GM23338 (cell line): ENCODE measurements at regions not wholly inside any gene's neighbourhood (a gene's known extent, or its start where the extent isn't known, plus 50 kb on each side); places are given as distances from the start of the nearest gene placed in this dataset.

Experiments used
- ATAC-seq: fragments of 200-7000 bp; cut with Tn5 transposase; 3 replicates; pipeline ENCODE4 v1.9.1; 2020
- DNase-seq: peaks from one replicate; pipeline ENCODE4 v3.0.0-alpha.2; 2015; ENCODE audit warnings: low spot score
- H2AFZ ChIP-seq: fragments of 200-600 bp; sonication (generic); 2 replicates; pipeline ENCODE4 v1.8.0; 2016; ENCODE audit warnings: antibody characterized with exemption, mild to moderate bottlenecking, moderate library complexity
- H3F3A ChIP-seq: fragments of 200-600 bp; sonication (generic); replicated peaks from 2 replicates; pipeline ENCODE4 v1.8.0; 2017; ENCODE audit warnings: antibody characterized with exemption, mixed run types, low read depth
- H3K27ac ChIP-seq: fragments of 200-600 bp; sonication (generic); 2 replicates; pipeline ENCODE4 v1.6.1; 2016; ENCODE audit warnings: low read depth
- H3K27me3 ChIP-seq: fragments of 200-600 bp; sonication (generic); 2 replicates; pipeline ENCODE4 v1.8.0; 2016; ENCODE audit warnings: mild to moderate bottlenecking, mixed run types, moderate library complexity; ENCODE audit not compliant: insufficient read depth
- H3K36me3 ChIP-seq: fragments of 200-600 bp; sonication (generic); 2 replicates; pipeline ENCODE4 v1.8.0; 2016; ENCODE audit warnings: mild to moderate bottlenecking; ENCODE audit not compliant: insufficient read depth
- H3K4me1 ChIP-seq: fragments of 200-600 bp; sonication (generic); 2 replicates; pipeline ENCODE4 v1.8.0; 2016; ENCODE audit warnings: mild to moderate bottlenecking, moderate library complexity; ENCODE audit not compliant: insufficient read depth
- H3K4me2 ChIP-seq: fragments of 200-600 bp; sonication (generic); 2 replicates; pipeline ENCODE4 v1.7.1; 2017; ENCODE audit warnings: mixed run types
- H3K4me3 ChIP-seq: fragments of 200-600 bp; sonication (generic); 2 replicates; pipeline ENCODE4 v1.6.1; 2016; ENCODE audit warnings: mixed run types
- H3K79me2 ChIP-seq: fragments of 200-600 bp; sonication (generic); replicated peaks from 2 replicates; pipeline ENCODE4 v1.8.0; 2017; ENCODE audit warnings: mild to moderate bottlenecking; ENCODE audit not compliant: insufficient read depth
- H3K9me2 ChIP-seq: fragments of 200-600 bp; sonication (generic); 2 replicates; pipeline ENCODE4 v1.8.0; 2017; ENCODE audit not compliant: insufficient read depth
- H4K20me1 ChIP-seq: fragments of 200-600 bp; sonication (generic); replicated peaks from 2 replicates; pipeline ENCODE4 v1.8.0; 2017; ENCODE audit warnings: mild to moderate bottlenecking; ENCODE audit not compliant: insufficient read depth
- H3K27ac Mint-ChIP-seq: 2 replicates; pipeline ENCODE4 v1.8.0; 2020; ENCODE audit warnings: inconsistent platforms, mild to moderate bottlenecking, moderate library complexity, mixed read lengths
- H3K27me3 Mint-ChIP-seq: 3 replicates; pipeline ENCODE4 v1.8.0; 2022; ENCODE audit warnings: low read depth, mild to moderate bottlenecking, moderate library complexity, mixed read lengths, inconsistent platforms; ENCODE audit not compliant: insufficient read depth, poor library complexity
- H3K36me3 Mint-ChIP-seq: 3 replicates; pipeline ENCODE4 v1.8.0; 2021; ENCODE audit warnings: low read depth, mild to moderate bottlenecking, inconsistent platforms, moderate library complexity, mixed read lengths
- H3K4me1 Mint-ChIP-seq: 3 replicates; pipeline ENCODE4 v1.8.0; 2020; ENCODE audit warnings: mild to moderate bottlenecking, inconsistent platforms, mixed read lengths
- H3K4me3 Mint-ChIP-seq: 3 replicates; pipeline ENCODE4 v1.8.0; 2021; ENCODE audit warnings: moderate library complexity, mild to moderate bottlenecking, inconsistent platforms, mixed read lengths
- H3K9me3 Mint-ChIP-seq: 3 replicates; pipeline ENCODE4 v1.8.0; 2020; ENCODE audit warnings: moderate library complexity, mild to moderate bottlenecking, inconsistent platforms, mixed read lengths
- CREB1 ChIP-seq: fragments of 250-450 bp; sonication (Bioruptor Pico); IDR thresholded peaks from 2 replicates; pipeline ENCODE4 v1.5.0; 2020; ENCODE audit warnings: low read depth, mild to moderate bottlenecking, moderate library complexity
- CTCF ChIP-seq, 2 experiments: fragments of 200-600 bp in 1 of 2; sonication (generic) in 1 of 2; conservative IDR thresholded peaks; 2 replicates each; pipeline versions ENCODE4 v1.5.1 to v1.6.1; 2016 to 2017; ENCODE audit warnings: antibody characterized with exemption in 2 of 2, low read depth in 2 of 2, mild to moderate bottlenecking in 2 of 2, moderate library complexity in 1 of 2
- POLR2AphosphoS5 ChIP-seq: IDR thresholded peaks from 2 replicates; pipeline ENCODE4 v1.6.1; 2016; ENCODE audit warnings: antibody characterized with exemption, low read depth
- REST ChIP-seq: IDR thresholded peaks from one replicate; pipeline ENCODE4 v1.6.1; 2018; ENCODE audit warnings: antibody characterized with exemption; ENCODE audit not compliant: unreplicated experiment
- STAT1 ChIP-seq: IDR thresholded peaks from one replicate; pipeline ENCODE4 v1.6.1; 2016; ENCODE audit warnings: antibody characterized with exemption; ENCODE audit not compliant: unreplicated experiment
- ZNF114 ChIP-seq: fragments of 250-450 bp; sonication (Bioruptor Pico); IDR thresholded peaks from 2 replicates; pipeline ENCODE4 v1.5.0; 2020; ENCODE audit warnings: mild to moderate bottlenecking, moderate library complexity
- ZNF331 ChIP-seq: fragments of 250-450 bp; sonication (Bioruptor Pico); IDR thresholded peaks from 2 replicates; pipeline ENCODE4 v1.5.0; 2020; ENCODE audit warnings: low read depth, mild to moderate bottlenecking, moderate library complexity
- ZNF462 ChIP-seq: fragments of 250-450 bp; sonication (Bioruptor Pico); IDR thresholded peaks from 2 replicates; pipeline ENCODE4 v1.5.0; 2020; ENCODE audit warnings: mild to moderate bottlenecking, moderate library complexity

- no peak for TF ChIP-seq STAT1
- TF ChIP-seq REST = no peak
- no peak for TF ChIP-seq CTCF (conservative IDR thresholded peaks at IDR 0.05; ENCODE audit: low read depth in 2 of 2)
Measured at GRCh38 chr4:38377195-38377594, 286.8 kb upstream of the KLF3 start (continued).

- ATAC-seq = no peak
- H2AFZ ChIP-seq = no peak overlapping the region
- no peaks in the 10 kb centered on the region for H3K79me2 ChIP-seq
- H3K9me2 ChIP-seq = no peaks in the 10 kb centered on the region
- H3K27me3 ChIP-seq = no peaks in the 10 kb centered on the region
- Mint-ChIP-seq H3K27me3 (no peaks in the 10 kb centered on the region), H3K9me3 (0 out of 3 replicates have a peak, but pooled peaks cover 2% of the 10 kb centered on the region), H3K27ac (no peak overlapping the region), H3K4me3 (no peak overlapping the region), H3K36me3 (no peaks in the 10 kb centered on the region), H3K4me1 (no peaks in the 10 kb centered on the region)
- no peaks in the 10 kb centered on the region for H4K20me1 ChIP-seq
- no peak overlapping the region for H3K4me2 ChIP-seq
- no peaks in the 10 kb centered on the region for H3F3A ChIP-seq
- no peaks in the 10 kb centered on the region for H3K4me1 ChIP-seq
- H3K27ac ChIP-seq = no peak overlapping the region
- DNase-seq = no peak
- no peaks in the 10 kb centered on the region; the same call in 1 of the 2 replicates for H3K36me3 ChIP-seq
- H3K4me3 ChIP-seq = no peak overlapping the region
- TF ChIP-seq CTCF (conservative IDR thresholded peaks at IDR 0.05; ENCODE audit: low read depth in 2 of 2) (no peak), ZNF331 (CRISPR knock-in tag) (no peak), CREB1 (CRISPR knock-in tag) (no peak), ZNF114 (CRISPR knock-in tag) (no peak), ZNF462 (CRISPR knock-in tag) (no peak), POLR2AphosphoS5 (no peak)
Measured at GRCh38 chr4:38378478-38378877, 285.5 kb upstream of the KLF3 start.
